Dedifferentiated amniotic fluid mesenchymal stem cell (primary cell): ENCODE measurements at regions not wholly inside any gene's neighbourhood (a gene's known extent, or its start where the extent isn't known, plus 50 kb on each side); places are given as distances from the start of the nearest gene placed in this dataset.

ENCODE experiments used
- DNase-seq: peaks from one replicate; pipeline ENCODE4 v3.0.0-alpha.2; 2016; ENCODE audit errors: extremely low spot score

- DNase-seq, result no peak
Observed at GRCh38 chr13:30126903-30127428, 180.4 kb downstream of the KATNAL1 start.

GRCh38 chr13:30125422-30126073 lies 181.8 kb downstream of the KATNAL1 start:
- peak; percentile 68 for DNase-seq

GRCh38 chr13:30124131-30124768 lies 183.1 kb downstream of the KATNAL1 start:
- DNase-seq, result no peak

GRCh38 chr13:30123575-30123974 lies 183.8 kb downstream of the KATNAL1 start:
- DNase-seq, result no peak

- no peak for DNase-seq
Observed at GRCh38 chr13:30121666-30122065, 185.7 kb downstream of the KATNAL1 start.

DNA sequence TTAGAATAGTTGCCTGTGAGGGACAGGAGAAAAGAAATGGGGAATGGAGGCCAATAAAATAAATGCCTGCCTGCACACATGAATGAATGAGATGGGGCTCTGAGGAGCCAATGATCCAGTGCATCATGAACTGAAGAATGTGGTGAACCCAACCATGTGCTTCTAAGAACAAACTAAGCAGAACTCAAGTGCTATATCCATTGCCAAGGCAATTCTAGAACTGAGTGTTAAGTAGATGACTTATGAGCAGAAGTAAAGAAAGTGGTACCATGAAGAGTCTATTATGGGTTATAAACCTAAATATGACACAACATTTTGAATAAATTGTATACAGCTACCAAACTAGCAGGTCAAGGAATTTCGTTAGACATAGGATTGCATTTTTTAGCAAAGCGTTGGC lies 186.1 kb downstream of the KATNAL1 start:
- DNase-seq, result no peak

- DNase-seq, result no peak
Observed at GRCh38 chr13:30120133-30120822, 187.1 kb downstream of the KATNAL1 start.

DNA sequence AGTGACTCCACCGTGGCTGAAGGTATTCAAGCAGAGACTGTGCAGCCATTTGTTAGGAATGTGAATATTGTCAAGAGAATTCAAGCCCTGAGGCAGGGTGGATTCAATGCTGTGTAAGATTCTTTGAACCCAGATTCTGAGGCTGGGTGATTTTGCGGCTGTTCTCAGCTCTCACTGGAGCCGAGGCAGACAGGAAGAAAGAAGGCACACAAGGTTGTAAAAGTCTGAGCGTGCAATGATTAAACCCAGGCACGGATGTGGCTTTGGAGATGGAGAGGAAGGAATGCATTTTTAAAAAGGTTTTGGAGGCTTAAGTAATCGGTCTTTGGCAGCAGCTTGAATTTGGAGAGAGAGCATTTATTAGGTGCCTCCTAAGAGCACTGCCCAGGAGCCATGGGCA lies 187.9 kb downstream of the KATNAL1 start:
- peak; percentile 67 for DNase-seq

- DNase-seq, result no peak
Observed at GRCh38 chr13:30116379-30116778, 191.0 kb downstream of the KATNAL1 start.

- no peak for DNase-seq
Observed at GRCh38 chr13:30115257-30115600, 192.1 kb downstream of the KATNAL1 start.

GRCh38 chr13:30114571-30115256 lies 192.6 kb downstream of the KATNAL1 start:
- peak; percentile 68 for DNase-seq

- no peak for DNase-seq
Observed at GRCh38 chr13:30113983-30114570, 193.3 kb downstream of the KATNAL1 start.

DNA sequence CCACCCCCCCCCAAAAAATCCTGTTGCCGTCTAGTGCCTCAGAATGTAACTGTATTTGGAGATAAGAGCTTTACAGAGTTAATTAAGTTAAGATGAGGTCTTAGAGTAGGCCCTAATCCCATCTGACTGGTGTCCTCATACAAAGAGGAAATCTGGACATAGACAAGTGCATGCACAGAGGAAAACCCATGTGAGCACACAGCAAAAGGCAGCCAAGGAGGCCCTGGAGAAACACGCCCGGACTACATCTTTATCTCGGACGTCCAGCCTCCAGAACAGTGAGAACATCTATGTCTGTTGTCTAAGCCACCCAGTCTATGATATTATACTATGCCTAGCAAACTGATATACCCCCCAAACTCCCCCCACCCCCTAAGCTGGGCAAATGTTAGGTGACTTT lies 193.8 kb downstream of the KATNAL1 start:
- DNase-seq, result no peak

GRCh38 chr13:30112602-30113435 lies 194.5 kb downstream of the KATNAL1 start:
- DNase-seq, result peak; percentile 96

DNA sequence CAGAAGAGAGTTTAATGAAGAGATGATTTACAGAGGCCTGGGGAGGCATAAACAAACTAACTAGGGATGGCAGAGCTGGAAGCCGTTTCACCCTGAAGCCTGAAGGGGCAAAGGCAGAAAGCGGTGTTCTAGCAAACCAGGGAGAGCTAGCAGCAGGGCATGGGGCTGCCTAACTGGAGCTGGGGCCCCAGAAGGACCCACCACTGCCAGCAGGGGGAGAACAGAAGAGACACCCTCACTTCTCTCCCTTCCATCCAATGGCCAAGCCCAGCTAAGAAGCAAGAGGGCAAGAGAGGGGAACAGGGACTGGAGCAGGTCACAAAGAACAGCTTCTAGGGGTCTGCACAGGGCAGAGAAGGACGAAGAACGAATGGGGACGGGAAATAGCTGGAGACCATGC lies 195.5 kb downstream of the KATNAL1 start:
- DNase-seq, result no peak

GRCh38 chr13:30110301-30111070 lies 196.9 kb downstream of the KATNAL1 start:
- no peak for DNase-seq

DNA sequence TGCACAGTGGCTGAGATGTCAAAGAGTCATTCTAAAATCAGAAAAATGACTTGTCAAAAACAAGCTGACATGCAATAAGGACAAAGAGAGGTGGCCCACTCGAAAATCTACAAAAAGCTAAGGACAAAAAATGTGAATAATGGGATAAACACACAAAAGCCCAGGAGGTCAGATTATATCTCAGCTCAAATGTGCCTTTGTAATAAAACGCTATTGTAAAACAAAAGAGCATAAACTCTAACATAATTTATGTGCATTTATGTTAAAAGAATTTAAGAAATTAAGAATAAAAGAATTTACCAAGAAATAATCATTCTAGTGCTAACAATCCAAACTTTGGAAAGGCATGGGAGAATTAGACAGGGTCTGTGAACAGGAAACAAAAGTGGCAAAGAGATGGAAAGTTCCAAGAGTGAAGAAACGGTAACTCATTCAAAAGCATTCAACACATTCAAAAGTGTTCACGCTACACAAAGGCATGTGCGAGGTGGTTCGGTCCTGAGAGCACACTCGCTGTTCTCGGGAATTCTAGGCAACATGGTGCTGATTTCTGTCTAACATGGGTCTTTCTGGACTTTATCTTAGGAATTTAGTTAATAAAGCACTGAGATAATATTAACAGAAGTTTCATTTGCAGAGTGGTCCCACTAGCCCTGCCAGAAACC lies 197.7 kb downstream of the KATNAL1 start:
- no peak for DNase-seq

DNA sequence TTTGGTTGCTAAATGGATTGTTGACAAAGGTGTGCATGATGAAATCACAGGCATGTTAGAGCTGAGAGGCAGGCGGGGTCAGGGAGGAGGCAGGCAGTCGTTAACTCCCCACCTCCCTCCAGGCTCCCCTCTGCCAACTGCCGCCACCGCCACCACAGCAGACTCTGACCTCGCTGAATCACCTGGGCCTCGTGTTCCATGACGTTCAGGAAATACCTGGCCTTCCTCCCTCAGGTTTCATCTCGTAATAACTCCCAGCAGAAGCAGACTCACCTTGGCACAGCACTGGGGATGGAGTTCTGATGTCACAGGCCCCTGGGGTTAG lies 198.5 kb downstream of the KATNAL1 start:
- no peak for DNase-seq

GRCh38 chr13:30108216-30108912 lies 199.0 kb downstream of the KATNAL1 start:
- DNase-seq, result no peak
